ENCODE measurements at regions not wholly inside any gene's neighbourhood (a gene's known extent, or its start where the extent isn't known, plus 50 kb on each side); places are given as distances from the start of the nearest gene placed in this dataset.
A peak's percentile ranks its signal among the peaks of the same experiment; 100 is the strongest.

GRCh38 chr3:73855813-73856212, 231.1 kb upstream of the PDZRN3 start:
- Histone ChIP-seq H3K27ac (no peak overlapping the region), H3K4me3 (no peak overlapping the region), H3K36me3 (no peaks in the 10 kb centered on the region), H3K9me3 (no peaks in the 10 kb centered on the region), H3K27me3 (no peaks in the 10 kb centered on the region), H3K4me1 (no peaks in the 10 kb centered on the region)
- 64 to 93% methylated on average over 1 of the region's 1 CpG for WGBS, 2 donors
- TF ChIP-seq CTCF (IDR thresholded peaks at IDR 0.05) (no peak), POLR2A (IDR thresholded peaks at IDR 0.05) (no peak)
- intact Hi-C loops (cut with DNase I), result loop anchor here (10.0 kb wide), 1 partner anchor 221 kb away; no protein-coding TSS in a partner anchor
- DNase-seq, result no peak

- no peak overlapping the region for H3K4me3 ChIP-seq
- H3K4me1 ChIP-seq, result no peaks in the 10 kb centered on the region
- no peaks in the 10 kb centered on the region for H3K27me3 ChIP-seq
- no peaks in the 10 kb centered on the region for H3K9me3 ChIP-seq
- H3K27ac ChIP-seq, result no peak overlapping the region
- intact Hi-C loops (cut with DNase I), result loop anchor here (10.0 kb wide), 1 partner anchor 344 kb away; no protein-coding TSS in a partner anchor
- no peak for TF ChIP-seq POLR2A (IDR thresholded peaks at IDR 0.05)
- peak; percentile 14 to 79 (median 60) for TF ChIP-seq CTCF (IDR thresholded peaks at IDR 0.05)
- DNase-seq, result no peak
- 16% methylated on average over 4 of the region's 4 CpGs for WGBS, 2 donors
- H3K36me3 ChIP-seq, result no peaks in the 10 kb centered on the region
Measured at GRCh38 chr3:73848173-73848906, 223.6 kb upstream of the PDZRN3 start.

GRCh38 chr3:73846951-73847350, 222.2 kb upstream of the PDZRN3 start:
- H3K27ac ChIP-seq, result no peak overlapping the region

GRCh38 chr3:73839032-73839431, 214.3 kb upstream of the PDZRN3 start:
- peaks cover 0 to 17% (median 10%) of the 10 kb centered on the region in 3 donors for H3K9me3 ChIP-seq
- H3K36me3 ChIP-seq, result no peaks in the 10 kb centered on the region
- DNase-seq, result no peak
- H3K4me1 ChIP-seq, result no peaks in the 10 kb centered on the region
- H3K27me3 ChIP-seq, result no peaks in the 10 kb centered on the region
- TF ChIP-seq CTCF (IDR thresholded peaks at IDR 0.05), result no peak
- no peak for TF ChIP-seq POLR2A (IDR thresholded peaks at IDR 0.05)
- H3K4me3 ChIP-seq, result no peak overlapping the region
- intact Hi-C loops (cut with DNase I), result no loop called here
- 90 to 92% methylated on average over 3 of the region's 3 CpGs for WGBS, 2 donors
- no peak overlapping the region for H3K27ac ChIP-seq

More at GRCh38 chr3:73846951-73847350, 222.2 kb upstream of the PDZRN3 start:
- Histone ChIP-seq H3K9me3 (no peaks in the 10 kb centered on the region), H3K36me3 (no peaks in the 10 kb centered on the region), H3K27me3 (no peaks in the 10 kb centered on the region), H3K4me3 (no peak overlapping the region), H3K4me1 (no peaks in the 10 kb centered on the region)
- intact Hi-C loops (cut with DNase I), result loop anchor here (10.0 kb wide), 1 partner anchor 342 kb away; no protein-coding TSS in a partner anchor
- TF ChIP-seq CTCF (IDR thresholded peaks at IDR 0.05), result no peak
- TF ChIP-seq POLR2A (IDR thresholded peaks at IDR 0.05), result no peak
- no peak for DNase-seq
- WGBS, 2 donors, result 77 to 80% methylated on average over 3 of the region's 3 CpGs

GRCh38 chr3:73835945-73836344, 211.2 kb upstream of the PDZRN3 start:
- DNase-seq, result no peak
- Histone ChIP-seq H3K27me3 (no peaks in the 10 kb centered on the region), H3K4me1 (no peaks in the 10 kb centered on the region), H3K36me3 (no peaks in the 10 kb centered on the region), H3K9me3 (peaks cover 0 to 17% (median 10%) of the 10 kb centered on the region in 3 donors), H3K27ac (no peak overlapping the region), H3K4me3 (no peak overlapping the region)
- TF ChIP-seq POLR2A (IDR thresholded peaks at IDR 0.05), result no peak
- TF ChIP-seq CTCF (IDR thresholded peaks at IDR 0.05), result no peak
- intact Hi-C loops (cut with DNase I), result no loop called here

Measured in esophagus squamous epithelium (tissue), 5 donors.